Gastrocnemius medialis (tissue), 4 donors: ENCODE measurements at regions not wholly inside any gene's neighbourhood (a gene's known extent, or its start where the extent isn't known, plus 50 kb on each side); places are given as distances from the start of the nearest gene placed in this dataset.
A peak's percentile ranks its signal among the peaks of the same experiment; 100 is the strongest.

Source experiments
- ATAC-seq, 2 donors: fragments of 150-250 bp; one replicate each; pipeline ENCODE4 v1.9.1; 2016
- DNase-seq, 2 donors: peaks; one replicate each; pipeline ENCODE4 v3.0.0-alpha.2; 2019
- H3K27ac ChIP-seq, 4 donors: fragments of 200-600 bp; sonication (generic); 1 replicate in 1 of 4; 2 replicates in 3 of 4; pipeline ENCODE4 v1.5.1; 2016 to 2018; ENCODE audit warnings: mild to moderate bottlenecking in 2 of 4, moderate library complexity in 1 of 4
- H3K27me3 ChIP-seq, 3 donors: fragments of 200-600 bp; sonication (generic) in 2 of 3; 1 replicate in 1 of 3; 2 replicates in 2 of 3; pipeline versions ENCODE4 v1.5.1 to v1.6.0; 2016 to 2019; ENCODE audit warnings: mild to moderate bottlenecking in 1 of 3, moderate library complexity in 1 of 3
- H3K36me3 ChIP-seq, 2 donors: fragments of 200-600 bp; sonication (generic) in 1 of 2; one replicate each; pipeline ENCODE4 v1.5.1; 2017 to 2018
- H3K4me1 ChIP-seq, 2 donors: fragments of 200-600 bp; sonication (generic) in 1 of 2; one replicate each; pipeline ENCODE4 v1.5.1; 2016 to 2017; ENCODE audit warnings: mild to moderate bottlenecking in 2 of 2
- H3K4me3 ChIP-seq, 4 donors: fragments of 200-600 bp; sonication (generic) in 3 of 4; 1 replicate in 1 of 4; 2 replicates in 3 of 4; pipeline ENCODE4 v1.5.1; 2016 to 2019; ENCODE audit warnings: mild to moderate bottlenecking in 2 of 4
- H3K9me3 ChIP-seq, 3 donors: fragments of 200-600 bp; sonication (generic) in 2 of 3; 1 replicate in 1 of 3; 2 replicates in 2 of 3; pipeline ENCODE4 v1.5.1; 2016 to 2019
- CTCF ChIP-seq, 5 experiments: fragments of 450-650 bp in 3 of 5; fragments of 200-600 bp in 2 of 5; sonication (generic) in 2 of 5; IDR thresholded peaks in 4 of 5; conservative IDR thresholded peaks in 1 of 5; 1 replicate in 4 of 5; 2 replicates in 1 of 5; pipeline ENCODE4 v1.5.1; 2016 to 2019; ENCODE audit warnings: antibody characterized with exemption in 5 of 5, mild to moderate bottlenecking in 3 of 5, moderate library complexity in 3 of 5
- POLR2A ChIP-seq, 2 donors: fragments of 450-650 bp; IDR thresholded peaks; one replicate each; pipeline ENCODE4 v1.6.1; 2017; ENCODE audit warnings: antibody characterized with exemption in 2 of 2, mild to moderate bottlenecking in 2 of 2, moderate library complexity in 2 of 2
- in situ Hi-C, 4 donors: fragments of 200-750 bp; cut with MboI; loops; one replicate each; pipeline versions ENCODE4 v1.15.0 to v1.8.0; 2017; ENCODE audit warnings: low sequenced_read_pairs in 4 of 4
- intact Hi-C: fragments of 100-400 bp; cut with DNase I; formaldehyde crosslinking; loops from one replicate; pipeline ENCODE4 v1.15.1; 2023; ENCODE audit warnings: low total_unique reads

GRCh38 chr15:58268746-58269267 lies 130.6 kb downstream of the AQP9 start:
- DNase-seq: no peak
- in situ Hi-C loops: loop anchor here in 1 of 4 donors (10.0 kb wide), 1 partner anchor 56 kb away; no protein-coding TSS in a partner anchor
- no peaks in the 10 kb centered on the region for H3K27me3 ChIP-seq
- H3K9me3 ChIP-seq: no peaks in the 10 kb centered on the region
- H3K27ac ChIP-seq: no peak overlapping the region
- ATAC-seq: no peak
- no peaks in the 10 kb centered on the region for H3K36me3 ChIP-seq
- TF ChIP-seq POLR2A (IDR thresholded peaks at IDR 0.05) (no peak), CTCF (IDR thresholded peaks at IDR 0.05 in 4 of 5, conservative IDR thresholded peaks at IDR 0.05 in 1 of 5) (no peak)
- no peaks in the 10 kb centered on the region for H3K4me1 ChIP-seq
- intact Hi-C loops: loop anchor here (5.0 kb wide), 1 partner anchor 478 kb away; the partner anchor contains the start of gene ADAM10
- no peak overlapping the region for H3K4me3 ChIP-seq

- in situ Hi-C loops (loop anchor here in 1 of 4 donors (10.0 kb wide), 1 partner anchor 55 kb away; no protein-coding TSS in a partner anchor), intact Hi-C loops (loop anchor here (2.0 to 5.0 kb wide), 2 partner anchors 43 to 478 kb away; partner anchors contain the start of gene ADAM10)
- no peak overlapping the region for H3K4me3 ChIP-seq
- no peaks in the 10 kb centered on the region for H3K4me1 ChIP-seq
- H3K36me3 ChIP-seq: no peaks in the 10 kb centered on the region
- TF ChIP-seq POLR2A (IDR thresholded peaks at IDR 0.05): no peak
- TF ChIP-seq CTCF (IDR thresholded peaks at IDR 0.05 in 4 of 5, conservative IDR thresholded peaks at IDR 0.05 in 1 of 5): peak; percentile 40 to 77 (median 63)
- no peak overlapping the region for H3K27ac ChIP-seq
- DNase-seq (peak in 1 of 2 donors; percentile 20), ATAC-seq (peak; percentile 87 to 89)
- H3K9me3 ChIP-seq: no peaks in the 10 kb centered on the region
- H3K27me3 ChIP-seq: no peaks in the 10 kb centered on the region
Observed at GRCh38 chr15:58269455-58270414, 131.6 kb downstream of the AQP9 start.

GRCh38 chr15:58271410-58271809 lies 133.2 kb downstream of the AQP9 start:
- no peaks in the 10 kb centered on the region for H3K9me3 ChIP-seq
- no peak for ATAC-seq
- DNase-seq: no peak
- TF ChIP-seq CTCF (IDR thresholded peaks at IDR 0.05 in 4 of 5, conservative IDR thresholded peaks at IDR 0.05 in 1 of 5): no peak
- no peak for TF ChIP-seq POLR2A (IDR thresholded peaks at IDR 0.05)
- no peaks in the 10 kb centered on the region for H3K4me1 ChIP-seq
- in situ Hi-C loops (no loop called here), intact Hi-C loops (loop anchor here (2.0 kb wide), 1 partner anchor 45 kb away; no protein-coding TSS in a partner anchor)
- H3K4me3 ChIP-seq: no peak overlapping the region
- no peak overlapping the region for H3K27ac ChIP-seq
- no peaks in the 10 kb centered on the region for H3K36me3 ChIP-seq
- no peaks in the 10 kb centered on the region for H3K27me3 ChIP-seq

- in situ Hi-C loops (no loop called here), intact Hi-C loops (no loop called here)
- Histone ChIP-seq H3K4me1 (no peaks in the 10 kb centered on the region), H3K27me3 (no peaks in the 10 kb centered on the region), H3K36me3 (no peaks in the 10 kb centered on the region), H3K9me3 (no peaks in the 10 kb centered on the region), H3K27ac (no peak overlapping the region), H3K4me3 (no peak overlapping the region)
- DNase-seq (no peak), ATAC-seq (no peak)
- TF ChIP-seq POLR2A (IDR thresholded peaks at IDR 0.05) (no peak), CTCF (IDR thresholded peaks at IDR 0.05 in 4 of 5, conservative IDR thresholded peaks at IDR 0.05 in 1 of 5) (no peak)
Observed at GRCh38 chr15:58273104-58273503, 134.9 kb downstream of the AQP9 start.
